DND-41 (cell line): ENCODE measurements at regions not wholly inside any gene's neighbourhood (a gene's known extent, or its start where the extent isn't known, plus 50 kb on each side); places are given as distances from the start of the nearest gene placed in this dataset.

ENCODE experiments used
- ATAC-seq: fragments of 200-7000 bp; cut with Tn5 transposase; 3 replicates; pipeline ENCODE4 v1.9.1; 2021; ENCODE audit warnings: low read depth; ENCODE audit not compliant: insufficient read depth
- DNase-seq: peaks from one replicate; pipeline ENCODE4 v3.0.0-alpha.2; 2020
- H2AFZ ChIP-seq: 2 replicates; pipeline ENCODE4 v1.6.0; 2012; ENCODE audit warnings: low read depth, low read length
- H3K27ac ChIP-seq: 2 replicates; pipeline ENCODE4 v1.5.1; 2012; ENCODE audit warnings: low read length, inconsistent platforms
- H3K27me3 ChIP-seq: fragments of 200-600 bp; sonication (generic); 2 replicates; pipeline ENCODE4 v1.6.0; 2012; ENCODE audit warnings: low read length, mild to moderate bottlenecking, inconsistent platforms; ENCODE audit not compliant: insufficient read depth, poor library complexity
- H3K36me3 ChIP-seq: 2 replicates; pipeline ENCODE4 v1.5.1; 2012; ENCODE audit warnings: low read length, inconsistent platforms; ENCODE audit not compliant: insufficient read depth
- H3K4me1 ChIP-seq: 2 replicates; pipeline ENCODE4 v1.5.1; 2012; ENCODE audit warnings: mild to moderate bottlenecking, low read length; ENCODE audit not compliant: insufficient read depth
- H3K4me2 ChIP-seq: 2 replicates; pipeline ENCODE4 v1.6.0; 2012; ENCODE audit warnings: mild to moderate bottlenecking, moderate library complexity, low read length, inconsistent platforms; ENCODE audit not compliant: insufficient read depth
- H3K4me3 ChIP-seq, 2 experiments: fragments of 200-600 bp in 1 of 2; shearing (Covaris generic) in 1 of 2; 2 replicates each; pipeline ENCODE4 v1.5.1; 2012 to 2016; ENCODE audit warnings: inconsistent platforms in 2 of 2, low read length in 2 of 2, mild to moderate bottlenecking in 2 of 2, low read depth in 1 of 2, moderate library complexity in 1 of 2
- H3K79me2 ChIP-seq: 2 replicates; pipeline ENCODE4 v1.6.0; 2012; ENCODE audit warnings: low read length, inconsistent platforms; ENCODE audit not compliant: insufficient read depth
- H3K9ac ChIP-seq: 2 replicates; pipeline ENCODE4 v1.6.0; 2012; ENCODE audit warnings: low read depth, mild to moderate bottlenecking, inconsistent platforms, low read length, moderate library complexity
- H3K9me3 ChIP-seq: 2 replicates; pipeline ENCODE4 v1.5.1; 2012; ENCODE audit warnings: low read length, moderate library complexity, mild to moderate bottlenecking, inconsistent platforms; ENCODE audit not compliant: insufficient read depth, severe bottlenecking
- H4K20me1 ChIP-seq: 2 replicates; pipeline ENCODE4 v1.6.0; 2012; ENCODE audit warnings: low read length; ENCODE audit not compliant: insufficient read depth
- CTCF ChIP-seq: IDR thresholded peaks from 2 replicates; pipeline ENCODE4 v1.5.1; 2012; ENCODE audit warnings: borderline replicate concordance, low read length, moderate library complexity, mild to moderate bottlenecking; ENCODE audit not compliant: poor library complexity, severe bottlenecking; ENCODE audit errors: extremely low read depth
- EZH2 ChIP-seq: IDR thresholded peaks from 3 replicates; pipeline ENCODE4 v1.6.1; 2012; ENCODE audit warnings: borderline replicate concordance, low read depth, mild to moderate bottlenecking, moderate library complexity, low read length, inconsistent platforms; ENCODE audit not compliant: severe bottlenecking

- no peak overlapping the region for H3K27ac ChIP-seq
- H3K79me2 ChIP-seq = no peaks in the 10 kb centered on the region
- TF ChIP-seq CTCF (no peak), EZH2 (no peak)
- H3K27me3 ChIP-seq = no peaks in the 10 kb centered on the region
- H3K4me2 ChIP-seq = no peak overlapping the region
- no peak overlapping the region for H3K4me3 ChIP-seq
- no peaks in the 10 kb centered on the region for H4K20me1 ChIP-seq
- ATAC-seq (no peak), DNase-seq (no peak)
- no peak overlapping the region for H3K9ac ChIP-seq
- H3K36me3 ChIP-seq = no peaks in the 10 kb centered on the region
- no peaks in the 10 kb centered on the region for H3K9me3 ChIP-seq
- H3K4me1 ChIP-seq = no peaks in the 10 kb centered on the region
- H2AFZ ChIP-seq = no peak overlapping the region
Measured at GRCh38 chr7:41336981-41337380, 365.9 kb downstream of the INHBA start.

GRCh38 chr7:41336455-41336952 is 366.4 kb downstream of the INHBA start:
- Histone ChIP-seq H3K79me2 (no peaks in the 10 kb centered on the region), H3K27ac (no peak overlapping the region), H4K20me1 (no peaks in the 10 kb centered on the region), H3K9ac (no peak overlapping the region), H3K4me3 (no peak overlapping the region), H3K27me3 (no peaks in the 10 kb centered on the region), H3K4me1 (no peaks in the 10 kb centered on the region), H2AFZ (no peak overlapping the region), H3K4me2 (no peak overlapping the region), H3K9me3 (no peaks in the 10 kb centered on the region), H3K36me3 (no peaks in the 10 kb centered on the region)
- ATAC-seq (no peak), DNase-seq (no peak)
- TF ChIP-seq CTCF (no peak), EZH2 (no peak)

GRCh38 chr7:41334071-41334862 is 368.6 kb downstream of the INHBA start:
- DNase-seq = no peak
- Histone ChIP-seq H3K27me3 (no peaks in the 10 kb centered on the region), H3K9me3 (no peaks in the 10 kb centered on the region), H3K36me3 (no peaks in the 10 kb centered on the region), H2AFZ (no peak overlapping the region), H3K27ac (no peak overlapping the region), H3K79me2 (no peaks in the 10 kb centered on the region), H3K4me2 (no peak overlapping the region), H4K20me1 (no peaks in the 10 kb centered on the region), H3K9ac (no peak overlapping the region), H3K4me1 (no peaks in the 10 kb centered on the region), H3K4me3 (no peak overlapping the region)
- ATAC-seq = no peak
- TF ChIP-seq CTCF (no peak), EZH2 (no peak)
